Ovary (tissue), 7 donors: ENCODE measurements at regions not wholly inside any gene's neighbourhood (a gene's known extent, or its start where the extent isn't known, plus 50 kb on each side); places are given as distances from the start of the nearest gene placed in this dataset.

Source experiments
- DNase-seq, 5 donors: peaks; one replicate each; pipeline ENCODE4 v3.0.0-alpha.2; 2019 to 2020
- H3K27ac ChIP-seq, 2 donors: fragments of 200-600 bp; one replicate each; pipeline versions ENCODE4 v1.5.1 to v1.8.0; 2019 to 2022
- H3K27me3 ChIP-seq: fragments of 200-600 bp; one replicate; pipeline ENCODE4 v1.8.0; 2022
- H3K36me3 ChIP-seq: fragments of 200-600 bp; sonication (generic); one replicate; pipeline ENCODE4 v1.5.1; 2019
- H3K4me1 ChIP-seq: one replicate; pipeline ENCODE4 v1.8.1; 2013; ENCODE audit warnings: mild to moderate bottlenecking, moderate library complexity; ENCODE audit not compliant: insufficient read depth
- H3K4me3 ChIP-seq: fragments of 200-600 bp; sonication (generic); one replicate; pipeline ENCODE4 v1.5.1; 2017
- H3K9me3 ChIP-seq, 2 donors: fragments of 200-600 bp in 1 of 2; sonication (generic) in 1 of 2; one replicate each; pipeline versions ENCODE4 v1.5.1 to v1.8.1; 2013 to 2019; ENCODE audit warnings: mild to moderate bottlenecking in 1 of 2, moderate library complexity in 1 of 2
- CTCF ChIP-seq, 3 donors: fragments of 450-650 bp in 2 of 3; fragments of 200-600 bp in 1 of 3; IDR thresholded peaks; one replicate each; pipeline versions ENCODE4 v1.5.1 to v1.8.0; 2016 to 2022; ENCODE audit warnings: antibody characterized with exemption in 3 of 3, mild to moderate bottlenecking in 1 of 3
- EP300 ChIP-seq: sonication (generic); formaldehyde crosslinking; IDR thresholded peaks from one replicate; pipeline ENCODE4 v1.6.1; 2017; ENCODE audit warnings: antibody characterized with exemption
- POLR2A ChIP-seq: fragments of 450-650 bp; IDR thresholded peaks from one replicate; pipeline ENCODE4 v1.6.1; 2017; ENCODE audit warnings: antibody characterized with exemption, mild to moderate bottlenecking, moderate library complexity
- WGBS, 3 donors: extraction: QIAGEN DNeasy Blood & Tissue Kit in 1 of 3; methylation state at CpG; one replicate each; pipeline versions ENCODE4 v1.1.5 to v1.1.7; 2013 to 2017; 5-methylcytosine and 5-hydroxymethylcytosine counted together
- intact Hi-C, 4 donors: fragments of 100-400 bp; cut with DNase I; formaldehyde crosslinking; loops; one replicate each; pipeline versions ENCODE4 v1.11.0 to v1.15.1; 2022 to 2023
- donor health status: DM: no; HTN: no; CAD: no; lungs with moderate emphysema.
- donor health status: DM: no; HTN: no; CAD: no.
- donor health status: Bipolar disorder and iron deficiency.
- donor health status: DM: no; HTN: no; CAD: no.
- donor health status: DM: yes; HTN: yes; CAD: no.

GRCh38 chr20:50425076-50425475, 85.1 kb upstream of the PTPN1 start:
- H3K36me3 ChIP-seq, result no peaks in the 10 kb centered on the region
- no peaks in the 10 kb centered on the region for H3K27me3 ChIP-seq
- no peak for DNase-seq
- H3K4me1 ChIP-seq, result peaks cover 4% of the 10 kb centered on the region
- WGBS, 3 donors, result 64 to 77% (median 69%) methylated on average over 3 of the region's 3 CpGs
- intact Hi-C loops, result no loop called here
- H3K9me3 ChIP-seq, result no peaks in the 10 kb centered on the region
- no peak overlapping the region for H3K4me3 ChIP-seq
- no peak overlapping the region for H3K27ac ChIP-seq
- TF ChIP-seq POLR2A, result no peak
- no peak for TF ChIP-seq CTCF (IDR thresholded peaks at IDR 0.05)
- no peak for TF ChIP-seq EP300

GRCh38 chr20:50426866-50427718, 83.1 kb upstream of the PTPN1 start:
- 76 to 81% (median 81%) methylated on average over 6 of the region's 6 CpGs for WGBS, 3 donors
- TF ChIP-seq EP300, result no peak
- no peak overlapping the region for H3K27ac ChIP-seq
- H3K36me3 ChIP-seq, result no peaks in the 10 kb centered on the region
- intact Hi-C loops, result no loop called here
- no peaks in the 10 kb centered on the region for H3K27me3 ChIP-seq
- H3K4me3 ChIP-seq, result no peak overlapping the region
- no peaks in the 10 kb centered on the region for H3K9me3 ChIP-seq
- peaks cover 4% of the 10 kb centered on the region for H3K4me1 ChIP-seq
- no peak for DNase-seq

- peaks cover 4% of the 10 kb centered on the region for H3K4me1 ChIP-seq
- no peak overlapping the region for H3K4me3 ChIP-seq
- no peaks in the 10 kb centered on the region for H3K9me3 ChIP-seq
- H3K36me3 ChIP-seq, result no peaks in the 10 kb centered on the region
- no peak for DNase-seq
- TF ChIP-seq POLR2A (no peak), EP300 (no peak), CTCF (IDR thresholded peaks at IDR 0.05) (no peak)
- H3K27me3 ChIP-seq, result no peaks in the 10 kb centered on the region
- intact Hi-C loops, result no loop called here
- WGBS, 3 donors, result 22 to 28% (median 28%) methylated on average over 5 of the region's 5 CpGs
- H3K27ac ChIP-seq, result no peak overlapping the region
Measured at GRCh38 chr20:50427719-50428083, 82.5 kb upstream of the PTPN1 start.

- H3K9me3 ChIP-seq, result no peaks in the 10 kb centered on the region
- peaks cover 2% of the 10 kb centered on the region for H3K4me1 ChIP-seq
- no peak overlapping the region for H3K27ac ChIP-seq
- intact Hi-C loops, result no loop called here
- H3K4me3 ChIP-seq, result no peak overlapping the region
- H3K36me3 ChIP-seq, result no peaks in the 10 kb centered on the region
- TF ChIP-seq EP300 (no peak), POLR2A (no peak), CTCF (IDR thresholded peaks at IDR 0.05) (no peak)
- WGBS, 3 donors, result 77 to 86% (median 77%) methylated on average over 6 of the region's 6 CpGs
- no peaks in the 10 kb centered on the region for H3K27me3 ChIP-seq
- DNase-seq, result no peak
Measured at GRCh38 chr20:50428097-50428828, 81.9 kb upstream of the PTPN1 start.

- no peaks in the 10 kb centered on the region for H3K27me3 ChIP-seq
- intact Hi-C loops, result no loop called here
- no peaks in the 10 kb centered on the region for H3K9me3 ChIP-seq
- H3K4me1 ChIP-seq, result no peaks in the 10 kb centered on the region
- no peak for TF ChIP-seq CTCF (IDR thresholded peaks at IDR 0.05)
- TF ChIP-seq POLR2A, result no peak
- TF ChIP-seq EP300, result no peak
- no peak overlapping the region for H3K27ac ChIP-seq
- no peak overlapping the region for H3K4me3 ChIP-seq
- no peak for DNase-seq
- H3K36me3 ChIP-seq, result no peaks in the 10 kb centered on the region
- WGBS, 3 donors, result 73 to 78% (median 74%) methylated on average over 5 of the region's 5 CpGs
Measured at GRCh38 chr20:50429412-50429811, 80.8 kb upstream of the PTPN1 start.
